ENCODE measurements at regions not wholly inside any gene's neighbourhood (a gene's known extent, or its start where the extent isn't known, plus 50 kb on each side); places are given as distances from the start of the nearest gene placed in this dataset.

DNA sequence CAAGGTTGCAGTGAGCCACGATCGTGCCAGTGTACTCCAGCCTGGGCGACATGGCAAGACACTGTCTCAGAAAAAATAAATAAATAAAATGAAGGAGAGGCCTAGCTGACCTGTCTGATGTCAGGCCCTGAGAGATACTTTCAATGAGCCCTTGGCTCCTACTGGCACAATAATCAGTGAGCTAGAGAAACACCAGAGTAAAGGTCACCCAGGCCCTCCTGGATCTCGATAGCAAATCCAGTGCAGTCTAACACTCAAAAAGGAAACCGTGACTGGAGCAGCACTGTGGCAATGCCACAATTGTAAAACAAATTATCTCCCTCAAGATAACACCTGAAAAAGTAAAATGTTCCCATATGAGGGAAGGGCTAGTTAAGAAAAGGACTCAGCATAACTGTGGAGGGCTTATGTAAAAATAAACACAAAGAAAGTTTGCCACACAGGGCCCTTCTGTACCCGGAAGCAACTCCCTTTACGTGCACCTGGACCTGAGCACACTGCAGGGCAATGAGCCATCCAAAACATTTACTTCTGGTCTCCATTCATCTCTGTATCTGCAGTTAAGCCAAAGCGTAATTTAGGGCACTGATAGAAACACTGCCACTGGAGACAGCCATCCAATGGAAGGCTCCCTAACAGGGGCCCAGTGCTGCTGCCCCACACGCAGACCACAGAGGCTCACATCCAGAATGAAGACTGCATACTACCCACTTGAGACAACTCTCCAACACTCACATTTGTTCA lies 293.1 kb upstream of the HSFY2 start:
- 28% methylated on average over 9 of the region's 9 CpGs; no CpG with 5 or more reads in 1 of the 2 donors for WGBS, 2 donors
- Histone ChIP-seq H3K4me3 (no peak overlapping the region), H3K4me1 (no peaks in the 10 kb centered on the region), H3K27me3 (no peaks in the 10 kb centered on the region), H3K27ac (no peak overlapping the region), H3K36me3 (no peaks in the 10 kb centered on the region), H3K9me3 (no peaks in the 10 kb centered on the region)
- FAIRE-seq (no peak), ATAC-seq (no peak), DNase-seq (peak in 1 of 6 donors; percentile 15)
- TF ChIP-seq, protein P1, sequence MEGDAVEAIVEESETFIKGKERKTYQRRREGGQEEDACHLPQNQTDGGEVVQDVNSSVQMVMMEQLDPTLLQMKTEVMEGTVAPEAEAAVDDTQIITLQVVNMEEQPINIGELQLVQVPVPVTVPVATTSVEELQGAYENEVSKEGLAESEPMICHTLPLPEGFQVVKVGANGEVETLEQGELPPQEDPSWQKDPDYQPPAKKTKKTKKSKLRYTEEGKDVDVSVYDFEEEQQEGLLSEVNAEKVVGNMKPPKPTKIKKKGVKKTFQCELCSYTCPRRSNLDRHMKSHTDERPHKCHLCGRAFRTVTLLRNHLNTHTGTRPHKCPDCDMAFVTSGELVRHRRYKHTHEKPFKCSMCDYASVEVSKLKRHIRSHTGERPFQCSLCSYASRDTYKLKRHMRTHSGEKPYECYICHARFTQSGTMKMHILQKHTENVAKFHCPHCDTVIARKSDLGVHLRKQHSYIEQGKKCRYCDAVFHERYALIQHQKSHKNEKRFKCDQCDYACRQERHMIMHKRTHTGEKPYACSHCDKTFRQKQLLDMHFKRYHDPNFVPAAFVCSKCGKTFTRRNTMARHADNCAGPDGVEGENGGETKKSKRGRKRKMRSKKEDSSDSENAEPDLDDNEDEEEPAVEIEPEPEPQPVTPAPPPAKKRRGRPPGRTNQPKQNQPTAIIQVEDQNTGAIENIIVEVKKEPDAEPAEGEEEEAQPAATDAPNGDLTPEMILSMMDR (IDR thresholded peaks at IDR 0.05), result no peak
- intact Hi-C loops (cut with DNase I), result no loop called here

DNA sequence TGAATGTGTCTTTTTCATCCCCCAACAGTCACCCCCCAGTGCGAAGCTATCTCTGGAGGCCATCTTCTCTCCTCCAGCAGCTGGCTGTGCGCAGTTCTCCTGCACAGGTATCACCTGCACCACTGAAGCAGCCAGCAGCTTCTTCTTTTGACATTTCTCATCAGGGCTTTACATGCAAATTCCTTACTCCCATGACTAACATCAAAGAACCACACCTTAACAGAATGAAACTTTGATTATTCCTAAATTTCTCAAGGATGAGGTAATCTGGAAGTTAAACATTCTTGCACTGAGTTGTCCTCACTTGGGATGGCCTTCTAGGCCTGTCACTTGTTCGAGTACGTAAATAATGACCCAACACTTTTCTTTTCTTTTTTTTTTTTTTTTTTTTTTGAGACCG lies 291.6 kb upstream of the HSFY2 start:
- WGBS, 2 donors, result 92% methylated on average over 5 of the region's 5 CpGs; no CpG with 5 or more reads in 1 of the 2 donors
- no peaks in the 10 kb centered on the region for H3K36me3 ChIP-seq
- DNase-seq (no peak), ATAC-seq (no peak), FAIRE-seq (no peak)
- no peak overlapping the region for H3K4me3 ChIP-seq
- H3K27ac ChIP-seq, result no peak overlapping the region
- intact Hi-C loops (cut with DNase I), result no loop called here
- no peaks in the 10 kb centered on the region for H3K9me3 ChIP-seq
- H3K4me1 ChIP-seq, result no peaks in the 10 kb centered on the region
- TF ChIP-seq, protein P1 (IDR thresholded peaks at IDR 0.05), result no peak
- no peaks in the 10 kb centered on the region for H3K27me3 ChIP-seq

DNA sequence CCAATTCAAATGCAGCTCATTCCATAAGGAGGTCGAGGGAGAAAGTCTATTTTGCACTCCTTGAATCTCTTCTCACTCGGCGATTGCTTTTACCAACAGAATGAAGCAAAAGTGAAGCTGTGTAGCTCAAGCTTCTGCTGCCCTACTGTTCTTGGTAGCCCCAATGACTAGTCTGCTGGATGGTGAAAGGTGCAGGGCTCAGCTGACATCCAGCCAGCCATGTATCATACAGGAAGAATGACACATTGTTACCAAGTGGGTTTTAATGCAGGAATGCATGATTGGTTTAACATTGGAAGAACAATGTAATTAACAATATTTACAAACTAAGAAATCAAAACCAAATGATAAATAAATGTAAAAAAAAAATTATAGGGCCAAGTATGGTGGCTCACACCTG lies 286.2 kb upstream of the HSFY2 start:
- Histone ChIP-seq H3K36me3 (no peaks in the 10 kb centered on the region), H3K27me3 (no peaks in the 10 kb centered on the region), H3K4me3 (no peak overlapping the region), H3K27ac (no peak overlapping the region), H3K9me3 (no peaks in the 10 kb centered on the region), H3K4me1 (no peaks in the 10 kb centered on the region)
- 92% methylated on average over 3 of the region's 3 CpGs; no CpG with 5 or more reads in 1 of the 2 donors for WGBS, 2 donors
- intact Hi-C loops (cut with DNase I), result no loop called here
- ATAC-seq, result no peak
- no peak for DNase-seq
- TF ChIP-seq, protein P1 (IDR thresholded peaks at IDR 0.05), result no peak
- no peak for FAIRE-seq

DNA sequence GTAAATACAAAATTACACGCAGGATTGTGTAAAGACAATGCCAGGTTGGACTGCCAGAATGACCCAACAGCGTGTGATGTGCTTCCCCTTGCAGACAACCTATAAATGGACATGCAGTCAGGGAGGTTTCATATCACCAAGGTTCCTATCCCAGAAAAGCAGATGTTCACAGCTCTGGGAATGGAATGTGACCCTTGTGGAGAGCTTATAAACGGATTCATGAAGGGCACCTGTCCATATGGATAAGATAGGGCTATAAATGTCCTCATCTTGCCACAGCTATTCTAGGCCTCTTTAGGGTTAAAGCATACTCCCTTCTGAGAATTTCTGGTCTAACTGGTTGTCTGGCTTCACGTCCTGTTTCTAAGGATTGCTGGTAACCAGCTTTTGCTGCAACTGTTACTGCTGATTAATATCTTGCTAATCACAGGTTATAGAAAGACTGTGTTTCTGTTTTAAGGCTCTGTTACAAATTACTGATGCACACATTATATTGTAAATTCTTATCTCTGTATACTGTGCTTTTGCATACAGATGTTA lies 285.4 kb upstream of the HSFY2 start:
- Histone ChIP-seq H3K27me3 (no peaks in the 10 kb centered on the region), H3K36me3 (no peaks in the 10 kb centered on the region), H3K4me3 (no peak overlapping the region), H3K27ac (no peak overlapping the region), H3K4me1 (no peaks in the 10 kb centered on the region), H3K9me3 (no peaks in the 10 kb centered on the region)
- no peak for ATAC-seq
- FAIRE-seq, result no peak
- DNase-seq, result no peak
- 57% methylated on average over 4 of the region's 4 CpGs; no CpG with 5 or more reads in 1 of the 2 donors for WGBS, 2 donors
- TF ChIP-seq, protein P1 (IDR thresholded peaks at IDR 0.05), result no peak
- intact Hi-C loops (cut with DNase I), result no loop called here

DNA sequence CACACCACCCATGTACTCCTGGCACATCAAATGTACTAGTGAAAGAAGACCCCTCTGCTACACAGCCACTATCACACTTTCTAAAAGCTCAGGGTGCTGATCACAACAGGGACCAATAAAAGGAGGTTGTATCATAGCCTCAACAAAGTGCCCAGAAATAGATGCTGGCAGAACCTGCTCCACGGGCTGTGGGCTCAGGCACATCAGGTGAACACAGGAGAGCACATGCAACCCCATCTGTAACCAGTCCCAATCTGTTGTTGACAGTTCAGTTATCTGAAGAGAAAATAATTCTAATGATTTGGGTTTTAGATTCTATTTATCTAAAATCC lies 282.6 kb upstream of the HSFY2 start:
- no peaks in the 10 kb centered on the region for H3K36me3 ChIP-seq
- no peak overlapping the region for H3K4me3 ChIP-seq
- H3K27me3 ChIP-seq, result no peaks in the 10 kb centered on the region
- H3K27ac ChIP-seq, result no peak overlapping the region
- DNase-seq (no peak), ATAC-seq (no peak), FAIRE-seq (no peak)
- H3K9me3 ChIP-seq, result no peaks in the 10 kb centered on the region
- 69% methylated on average over 1 of the region's 1 CpG; no CpG with 5 or more reads in 1 of the 2 donors for WGBS, 2 donors
- TF ChIP-seq, protein P1 (IDR thresholded peaks at IDR 0.05), result no peak
- H3K4me1 ChIP-seq, result no peaks in the 10 kb centered on the region
- intact Hi-C loops (cut with DNase I), result no loop called here

All from pancreas (tissue), 10 donors.